OCI-LY3 (cell line): ENCODE measurements at regions not wholly inside any gene's neighbourhood (a gene's known extent, or its start where the extent isn't known, plus 50 kb on each side); places are given as distances from the start of the nearest gene placed in this dataset.

Experiments used
- EZH2phosphoT487 ChIP-seq: fragments of 200-600 bp; shearing (Covaris generic); IDR thresholded peaks from 2 replicates; pipeline ENCODE4 v1.6.1; 2018; ENCODE audit warnings: antibody characterized with exemption, mixed run types, low read depth
- TF ChIP-seq, protein P1 (sequence below): fragments of 200-600, 300-600 bp; sonication (generic); IDR thresholded peaks from 2 replicates; pipeline ENCODE4 v1.5.1; 2014; ENCODE audit warnings: antibody characterized with exemption, low read length, low read depth

DNA sequence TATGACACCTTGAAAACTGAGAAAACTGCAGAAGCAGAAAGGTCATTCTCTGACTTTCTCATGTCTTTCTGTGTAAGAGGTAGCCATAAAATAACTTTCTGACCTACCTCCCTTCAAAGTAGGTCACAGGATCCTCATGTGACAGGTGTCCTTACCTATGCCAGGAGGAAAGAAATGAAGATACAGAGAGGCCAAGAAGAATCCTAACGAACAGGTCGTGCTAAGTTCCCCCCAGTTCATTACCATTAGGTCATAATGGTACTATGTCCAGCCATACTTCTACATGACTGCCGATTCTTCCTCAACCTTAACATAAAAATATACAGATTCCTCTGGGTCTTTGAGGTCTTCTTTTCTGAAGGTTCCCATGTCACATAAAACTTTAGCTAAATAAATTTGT lies 118.6 kb downstream of the FOXB1 start:
- TF ChIP-seq, protein P1, sequence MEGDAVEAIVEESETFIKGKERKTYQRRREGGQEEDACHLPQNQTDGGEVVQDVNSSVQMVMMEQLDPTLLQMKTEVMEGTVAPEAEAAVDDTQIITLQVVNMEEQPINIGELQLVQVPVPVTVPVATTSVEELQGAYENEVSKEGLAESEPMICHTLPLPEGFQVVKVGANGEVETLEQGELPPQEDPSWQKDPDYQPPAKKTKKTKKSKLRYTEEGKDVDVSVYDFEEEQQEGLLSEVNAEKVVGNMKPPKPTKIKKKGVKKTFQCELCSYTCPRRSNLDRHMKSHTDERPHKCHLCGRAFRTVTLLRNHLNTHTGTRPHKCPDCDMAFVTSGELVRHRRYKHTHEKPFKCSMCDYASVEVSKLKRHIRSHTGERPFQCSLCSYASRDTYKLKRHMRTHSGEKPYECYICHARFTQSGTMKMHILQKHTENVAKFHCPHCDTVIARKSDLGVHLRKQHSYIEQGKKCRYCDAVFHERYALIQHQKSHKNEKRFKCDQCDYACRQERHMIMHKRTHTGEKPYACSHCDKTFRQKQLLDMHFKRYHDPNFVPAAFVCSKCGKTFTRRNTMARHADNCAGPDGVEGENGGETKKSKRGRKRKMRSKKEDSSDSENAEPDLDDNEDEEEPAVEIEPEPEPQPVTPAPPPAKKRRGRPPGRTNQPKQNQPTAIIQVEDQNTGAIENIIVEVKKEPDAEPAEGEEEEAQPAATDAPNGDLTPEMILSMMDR = no peak
- TF ChIP-seq EZH2phosphoT487 = no peak
